ENCODE measurements at regions not wholly inside any gene's neighbourhood (a gene's known extent, or its start where the extent isn't known, plus 50 kb on each side); places are given as distances from the start of the nearest gene placed in this dataset.

- TF ChIP-seq CTCF (IDR thresholded peaks at IDR 0.05) = no peak
- TF ChIP-seq EP300 (IDR thresholded peaks at IDR 0.05) = no peak
- no peak for TF ChIP-seq POLR2A (IDR thresholded peaks at IDR 0.05)
Measured at GRCh38 chr16:87166934-87167333, 150.3 kb downstream of the C16orf95 start.

Data from ovary (tissue), 3 donors.